Tibial nerve (tissue), 4 donors: ENCODE measurements at regions not wholly inside any gene's neighbourhood (a gene's known extent, or its start where the extent isn't known, plus 50 kb on each side); places are given as distances from the start of the nearest gene placed in this dataset.

Source experiments
- EP300 ChIP-seq, 2 donors: sonication (generic); formaldehyde crosslinking; IDR thresholded peaks; one replicate each; pipeline ENCODE4 v1.6.1; 2017; ENCODE audit warnings: antibody characterized with exemption in 2 of 2, mild to moderate bottlenecking in 1 of 2
- TF ChIP-seq, protein P1 (sequence below), 5 experiments: fragments of 200-600 bp in 3 of 5; fragments of 450-650 bp in 2 of 5; sonication (generic) in 3 of 5; IDR thresholded peaks; one replicate each; pipeline ENCODE4 v1.5.1; 2016 to 2019; ENCODE audit warnings: antibody characterized with exemption in 5 of 5, mild to moderate bottlenecking in 3 of 5, moderate library complexity in 2 of 5

DNA sequence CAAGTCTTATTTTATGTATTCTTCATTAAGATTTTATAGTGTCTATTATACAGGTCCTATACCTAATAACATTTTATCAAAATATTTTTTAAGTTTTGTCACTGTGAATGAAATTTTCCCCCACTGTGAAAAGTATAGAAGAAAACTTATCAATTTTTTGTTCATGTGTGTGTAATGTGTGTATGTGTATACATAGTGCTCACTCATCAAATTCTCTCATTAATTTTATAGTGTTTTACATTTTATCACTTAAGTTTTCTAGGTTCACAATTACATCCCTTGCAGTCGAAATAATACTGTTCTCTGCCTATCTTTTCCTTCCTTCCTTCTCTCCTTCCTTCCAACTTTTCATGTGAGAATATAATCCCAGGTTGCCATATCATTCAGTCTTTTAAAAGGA, 93.2 kb upstream of the FBXO11 start:
- TF ChIP-seq, protein P1, sequence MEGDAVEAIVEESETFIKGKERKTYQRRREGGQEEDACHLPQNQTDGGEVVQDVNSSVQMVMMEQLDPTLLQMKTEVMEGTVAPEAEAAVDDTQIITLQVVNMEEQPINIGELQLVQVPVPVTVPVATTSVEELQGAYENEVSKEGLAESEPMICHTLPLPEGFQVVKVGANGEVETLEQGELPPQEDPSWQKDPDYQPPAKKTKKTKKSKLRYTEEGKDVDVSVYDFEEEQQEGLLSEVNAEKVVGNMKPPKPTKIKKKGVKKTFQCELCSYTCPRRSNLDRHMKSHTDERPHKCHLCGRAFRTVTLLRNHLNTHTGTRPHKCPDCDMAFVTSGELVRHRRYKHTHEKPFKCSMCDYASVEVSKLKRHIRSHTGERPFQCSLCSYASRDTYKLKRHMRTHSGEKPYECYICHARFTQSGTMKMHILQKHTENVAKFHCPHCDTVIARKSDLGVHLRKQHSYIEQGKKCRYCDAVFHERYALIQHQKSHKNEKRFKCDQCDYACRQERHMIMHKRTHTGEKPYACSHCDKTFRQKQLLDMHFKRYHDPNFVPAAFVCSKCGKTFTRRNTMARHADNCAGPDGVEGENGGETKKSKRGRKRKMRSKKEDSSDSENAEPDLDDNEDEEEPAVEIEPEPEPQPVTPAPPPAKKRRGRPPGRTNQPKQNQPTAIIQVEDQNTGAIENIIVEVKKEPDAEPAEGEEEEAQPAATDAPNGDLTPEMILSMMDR (IDR thresholded peaks at IDR 0.05) = no peak
- TF ChIP-seq EP300 (IDR thresholded peaks at IDR 0.05) = no peak
